ENCODE measurements at regions not wholly inside any gene's neighbourhood (a gene's known extent, or its start where the extent isn't known, plus 50 kb on each side); places are given as distances from the start of the nearest gene placed in this dataset.
"Not testable (repeated sequence)": the region's sequence is repeated elsewhere in the genome, so short reads cannot be mapped to it uniquely, and the experiment has no call there.

DNA sequence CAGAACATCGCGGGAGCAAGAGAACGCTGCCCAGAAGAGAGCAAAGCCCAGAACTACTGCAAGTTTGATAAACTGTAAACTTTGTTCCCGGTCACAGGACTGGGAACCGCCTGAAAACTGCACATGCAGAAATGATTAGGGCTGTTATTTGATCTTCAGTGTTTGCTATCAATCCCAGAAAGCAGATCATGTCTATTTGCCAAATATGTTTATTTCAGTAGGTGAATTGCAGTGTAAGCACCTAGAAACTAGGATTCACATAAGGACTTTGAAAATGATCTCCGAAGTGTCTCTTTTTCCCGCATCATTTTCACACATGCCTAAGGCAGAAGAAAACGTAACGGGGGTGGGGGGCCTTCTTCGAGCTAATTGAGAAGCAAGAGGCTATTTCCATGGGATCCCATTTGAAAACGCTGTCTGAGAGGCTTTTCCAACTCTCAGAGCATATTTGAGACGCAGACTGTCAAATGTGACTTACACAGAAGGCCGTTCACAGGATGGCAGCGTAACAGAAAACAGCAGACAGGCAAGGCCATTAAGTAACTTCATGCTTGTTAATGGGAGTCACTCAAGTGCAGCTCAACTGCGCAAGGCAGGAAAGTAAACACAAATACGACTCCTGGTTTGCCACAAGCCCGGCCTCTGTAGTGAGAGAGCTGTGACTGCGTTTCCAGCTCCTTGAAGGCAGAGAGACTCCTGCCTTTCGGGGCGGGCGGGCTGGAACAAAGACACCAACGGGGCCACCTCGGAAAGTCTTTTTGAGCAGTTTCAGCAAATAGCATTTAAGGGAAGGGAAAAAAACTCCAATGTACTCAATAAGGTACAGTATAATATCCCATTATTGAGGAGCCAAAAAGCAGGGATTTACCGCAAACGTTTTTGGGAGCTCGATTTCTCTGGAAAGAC lies 144.7 kb upstream of the ZNF217 start:
- peak; percentile 74 for DNase-seq

DNA sequence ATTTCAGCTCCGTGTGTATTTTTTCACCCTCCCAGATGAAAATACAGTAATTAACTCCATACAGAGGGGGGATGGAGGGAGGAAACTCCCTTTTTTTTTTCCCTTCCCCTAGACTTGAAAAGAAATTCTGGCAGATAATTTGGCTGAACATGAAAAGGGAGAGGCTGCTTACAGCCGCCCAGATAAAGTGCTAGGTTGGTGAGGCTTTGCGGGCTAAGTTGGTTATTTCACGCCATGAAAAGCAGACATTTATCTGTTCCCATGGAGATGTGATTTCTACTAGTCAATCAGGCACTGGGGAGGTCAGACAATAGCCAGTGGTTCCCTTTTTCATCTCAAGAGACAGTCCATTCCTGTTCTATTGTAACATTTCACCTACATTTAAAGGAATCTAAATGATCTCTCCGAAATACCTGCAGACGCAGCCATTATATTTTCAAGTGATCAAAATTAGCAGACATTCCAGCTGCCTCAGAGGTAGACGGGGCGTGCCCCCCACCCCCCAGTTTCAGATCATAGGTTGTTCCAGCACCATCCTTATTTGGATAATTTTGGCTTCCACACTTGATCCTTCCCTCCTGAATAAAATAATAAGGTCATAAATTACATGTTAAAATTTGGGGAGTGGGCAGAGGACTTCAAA lies 143.9 kb upstream of the ZNF217 start:
- peak; percentile 38 for DNase-seq

DNA sequence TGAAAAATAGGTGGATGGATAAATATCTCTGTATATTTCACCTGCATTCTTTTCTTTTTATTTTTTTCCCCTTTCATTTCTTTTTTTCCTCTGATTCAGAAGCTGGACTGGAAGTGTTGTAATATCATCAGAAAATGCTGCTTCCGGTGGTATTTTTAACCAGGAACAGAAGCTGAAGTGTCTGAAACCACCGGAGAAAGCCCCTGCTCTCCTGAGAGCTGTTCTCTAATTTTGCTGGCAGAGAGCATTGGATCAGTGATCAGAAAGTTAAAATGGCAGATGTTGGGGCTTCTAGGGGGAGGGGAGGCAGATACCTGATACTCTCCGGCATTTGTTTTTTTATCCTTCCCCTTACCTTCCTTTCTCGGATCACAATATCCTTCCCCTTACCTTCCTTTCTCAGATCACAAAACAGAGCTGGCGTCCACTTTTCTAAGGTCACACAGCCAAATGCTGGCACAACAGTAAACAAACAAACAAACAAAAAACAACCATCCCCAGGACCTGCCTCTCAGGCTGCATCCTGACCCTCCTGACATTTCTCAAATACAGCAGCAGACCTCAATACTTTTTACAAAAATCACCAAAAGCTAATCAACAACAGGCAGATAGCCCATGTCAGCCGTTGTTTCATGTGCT lies 143.2 kb upstream of the ZNF217 start:
- DNase-seq, result peak; percentile 29

DNA sequence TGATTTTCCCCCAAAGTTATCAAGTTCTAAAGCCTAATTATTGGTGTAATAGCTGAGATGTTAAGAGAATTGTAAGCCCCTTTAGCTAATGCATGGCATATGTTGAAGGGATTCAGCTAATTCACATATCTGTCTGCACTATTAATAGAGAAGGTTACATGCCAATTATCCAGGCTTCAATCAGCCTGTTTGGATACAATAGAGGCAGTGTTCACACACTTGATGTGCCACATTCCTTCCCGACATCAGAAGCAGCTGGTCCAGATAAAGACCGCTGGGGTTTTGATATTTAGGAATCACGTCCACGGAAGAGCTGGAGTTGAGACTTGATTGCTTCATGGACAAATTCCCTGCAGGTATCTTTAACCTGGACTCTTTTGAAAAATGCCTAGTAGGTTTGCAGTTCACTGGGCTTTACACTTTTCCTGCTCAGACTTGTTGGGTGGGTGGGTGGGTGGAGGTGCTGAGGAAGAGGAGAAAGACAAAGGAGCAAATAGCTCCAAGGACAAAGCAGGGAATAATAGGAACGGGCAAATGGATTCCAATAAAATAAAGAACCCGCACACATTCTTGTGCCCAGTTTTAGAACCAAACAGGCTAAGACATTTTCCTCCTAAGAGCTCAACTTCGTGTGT lies 142.6 kb upstream of the ZNF217 start:
- peak; percentile 55 for DNase-seq

- DNase-seq, result no peak
These were observed 142.0 kb upstream of the ZNF217 start for GRCh38 chr20:53735536-53736050.

DNA sequence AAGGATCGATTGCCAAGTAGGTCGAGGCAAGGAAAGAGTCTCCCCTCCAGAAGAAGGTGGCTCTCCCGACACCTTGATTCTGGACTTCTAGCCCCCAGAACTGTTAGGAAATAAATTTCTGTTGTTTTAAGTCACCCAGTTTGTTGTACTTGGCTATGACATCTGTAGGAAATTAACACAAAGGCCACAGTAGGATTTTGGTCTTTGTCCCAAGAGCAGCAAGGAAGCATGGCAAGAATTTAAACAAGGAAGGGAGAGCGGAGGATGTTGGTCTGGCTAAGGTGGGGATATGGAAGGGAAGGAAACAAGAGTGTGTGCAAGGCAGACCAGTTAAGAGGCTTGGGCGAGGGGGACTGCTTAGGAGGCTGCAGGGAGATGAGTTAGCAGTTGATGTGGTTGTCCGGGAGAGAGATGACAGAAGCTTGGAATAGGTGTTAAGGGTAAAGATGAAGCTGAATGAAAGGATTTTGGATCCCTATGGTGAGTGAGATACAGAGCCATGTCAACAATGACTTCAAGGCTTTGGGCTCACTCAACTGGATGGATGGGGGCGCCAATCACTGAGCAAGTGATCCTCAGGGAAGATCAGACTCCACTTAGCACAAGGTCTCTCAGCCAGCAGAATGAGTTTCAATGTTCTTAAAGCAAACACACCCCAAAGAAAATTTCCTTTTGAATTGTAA lies 140.5 kb upstream of the ZNF217 start:
- no peak for DNase-seq

DNA sequence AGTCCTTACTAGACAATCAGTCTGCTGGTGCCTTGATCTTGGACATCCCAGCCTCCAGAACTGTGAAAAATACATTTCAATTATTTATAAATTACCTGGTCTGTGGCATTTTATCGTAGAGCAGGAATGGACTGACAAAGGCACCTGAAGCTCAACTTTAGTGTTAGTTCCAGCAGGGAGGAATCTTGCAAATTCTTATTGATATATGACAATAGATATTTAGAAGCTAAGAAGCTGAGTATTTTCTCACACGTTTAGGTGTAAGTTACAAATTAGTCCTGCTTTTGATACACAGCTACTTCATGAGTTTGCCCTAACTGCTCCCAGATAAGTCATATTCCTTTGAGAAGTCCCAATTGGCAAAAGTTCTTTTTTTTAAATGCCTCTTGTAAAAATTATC lies 138.0 kb upstream of the ZNF217 start:
- no peak for DNase-seq

- DNase-seq, result no peak
These were observed 134.7 kb upstream of the ZNF217 start for GRCh38 chr20:53728359-53728758.

DNA sequence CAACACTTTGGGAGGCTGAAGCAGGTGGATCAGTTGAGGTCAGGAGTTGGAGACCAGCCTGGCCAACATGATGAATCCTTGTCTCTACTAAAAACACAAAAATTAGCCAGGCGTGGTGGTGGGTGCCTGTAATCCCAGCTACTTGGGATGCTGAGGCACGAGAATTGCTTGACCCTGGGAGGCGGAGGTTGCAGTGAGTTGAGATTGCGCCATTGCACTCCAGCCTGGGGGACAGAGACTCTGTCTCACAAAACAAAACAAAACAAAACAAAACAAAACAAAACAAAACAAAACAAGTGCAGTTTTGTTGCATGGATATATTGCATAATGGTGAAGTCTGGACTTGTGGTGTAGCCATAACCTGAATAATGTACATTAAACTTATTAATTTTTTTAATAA lies 133.6 kb upstream of the ZNF217 start:
- DNase-seq, result not testable (repeated sequence)

- DNase-seq, result no peak
These were observed 131.9 kb upstream of the ZNF217 start for GRCh38 chr20:53725575-53725970.

DNA sequence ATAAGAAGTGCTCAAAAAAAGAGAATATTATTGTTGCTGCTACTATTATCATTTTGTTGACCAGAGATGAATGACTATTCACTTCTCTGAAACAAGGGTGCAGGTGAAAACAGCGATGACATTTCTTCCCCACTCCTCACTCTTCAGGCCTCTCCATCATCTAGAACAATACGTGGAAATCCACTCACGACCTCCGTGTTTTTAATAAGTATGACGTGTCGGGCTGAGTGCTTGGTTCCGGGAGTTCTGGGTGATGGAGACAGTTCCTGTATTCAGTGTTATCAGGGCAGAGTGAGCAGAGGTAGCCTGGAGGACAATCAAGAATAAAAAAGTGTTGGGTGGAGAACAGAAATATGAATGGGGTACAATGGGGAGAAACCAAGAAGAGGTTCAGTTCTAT lies 130.0 kb upstream of the ZNF217 start:
- no peak for DNase-seq

- no peak for DNase-seq
These were observed 129.4 kb upstream of the ZNF217 start for GRCh38 chr20:53723045-53723444.

GRCh38 chr20:53722515-53723036 lies 128.9 kb upstream of the ZNF217 start:
- no peak for DNase-seq

GRCh38 chr20:53721445-53721963 lies 127.9 kb upstream of the ZNF217 start:
- not testable (repeated sequence) for DNase-seq

DNA sequence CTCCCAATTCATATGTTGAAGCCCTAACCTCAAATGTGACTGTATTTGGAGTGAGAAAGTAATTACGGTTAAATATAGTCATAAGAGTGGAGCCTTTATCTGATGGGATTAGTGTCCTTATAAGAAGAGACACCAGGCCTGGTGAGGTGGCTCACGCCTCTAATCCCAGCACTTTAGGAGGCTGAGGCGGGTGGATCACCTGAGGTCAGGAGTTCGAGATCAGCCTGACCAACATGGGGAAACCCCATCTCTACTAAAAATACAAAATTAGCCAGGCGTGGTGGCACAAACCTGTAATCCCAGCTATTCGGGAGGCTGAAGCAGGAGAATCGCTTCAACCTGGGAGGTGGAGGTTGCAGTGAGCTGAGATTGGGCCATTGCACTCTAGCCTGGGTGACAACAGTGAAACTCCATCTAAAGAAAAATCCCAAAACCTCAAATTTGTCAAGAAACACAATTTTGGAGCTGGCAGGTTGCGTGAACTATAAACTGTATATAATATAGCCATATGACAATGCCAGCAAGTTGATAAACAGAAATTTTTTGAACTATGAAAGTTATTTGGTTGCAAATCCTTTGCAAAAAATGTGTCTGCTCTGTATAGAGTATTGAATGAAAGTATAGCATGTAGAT lies 125.6 kb upstream of the ZNF217 start:
- DNase-seq, result not testable (repeated sequence)

DNA sequence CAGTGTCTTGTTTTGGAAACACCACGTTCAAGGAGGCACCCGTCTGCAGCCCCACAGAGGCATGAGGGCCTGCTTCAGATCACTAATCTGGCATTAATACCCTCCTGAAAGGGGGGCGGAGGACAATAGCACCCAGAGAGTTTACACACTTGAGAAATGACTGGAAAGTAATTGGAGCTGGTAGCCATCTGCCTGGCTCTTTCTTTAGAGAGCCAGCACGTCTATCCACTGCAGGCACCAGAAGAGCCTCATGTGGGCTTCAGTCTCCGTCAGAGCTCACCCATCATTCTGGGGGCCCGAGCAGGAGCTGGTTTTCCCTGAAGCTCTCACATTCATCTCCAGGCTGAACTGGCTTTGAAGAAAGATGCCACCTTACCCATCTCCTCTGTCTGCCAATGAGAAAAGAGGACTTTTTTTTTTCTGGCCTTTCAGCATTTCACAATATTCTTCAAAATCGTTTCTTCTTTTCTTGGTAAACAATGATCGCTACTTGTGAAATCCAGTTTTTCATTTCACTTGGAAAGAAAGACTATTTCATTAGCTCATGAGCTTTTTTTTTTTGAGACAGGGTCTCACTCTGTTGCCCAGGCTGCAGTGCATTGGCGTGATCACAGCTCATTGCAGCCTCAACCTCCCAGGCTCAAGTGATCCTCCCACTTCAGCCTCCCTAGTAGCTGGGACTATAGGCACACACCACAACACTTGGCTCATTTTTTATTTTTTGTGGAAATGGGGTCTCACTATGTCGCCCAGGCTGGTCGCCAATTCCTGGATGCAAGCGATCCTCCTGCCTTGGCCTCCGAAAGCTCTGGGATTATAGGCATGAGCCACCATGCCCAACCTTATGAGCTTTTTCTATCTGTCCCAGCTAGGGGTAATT lies 124.7 kb upstream of the ZNF217 start:
- no peak for DNase-seq

DNA sequence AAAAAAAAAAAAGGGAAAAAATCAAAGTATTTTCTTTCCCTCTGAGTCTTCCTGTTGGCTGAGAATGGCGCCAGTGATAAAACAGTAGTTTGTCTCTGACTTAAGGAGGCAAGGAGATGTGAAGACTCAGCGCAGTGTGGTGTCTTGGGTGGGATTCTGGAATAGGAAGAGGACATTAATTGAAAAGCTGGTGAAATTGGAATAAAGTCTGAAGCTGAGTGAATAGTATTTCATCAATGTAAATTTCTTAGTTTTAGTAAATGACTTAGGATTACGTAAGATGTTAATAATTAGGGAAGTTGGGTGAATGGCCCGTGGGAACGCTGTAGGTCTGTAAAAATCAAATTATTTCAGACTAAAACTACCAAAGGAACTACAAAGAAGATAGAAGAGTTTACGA lies 122.8 kb upstream of the ZNF217 start:
- DNase-seq, result no peak

GRCh38 chr20:53714524-53714923 lies 120.9 kb upstream of the ZNF217 start:
- no peak for DNase-seq

DNA sequence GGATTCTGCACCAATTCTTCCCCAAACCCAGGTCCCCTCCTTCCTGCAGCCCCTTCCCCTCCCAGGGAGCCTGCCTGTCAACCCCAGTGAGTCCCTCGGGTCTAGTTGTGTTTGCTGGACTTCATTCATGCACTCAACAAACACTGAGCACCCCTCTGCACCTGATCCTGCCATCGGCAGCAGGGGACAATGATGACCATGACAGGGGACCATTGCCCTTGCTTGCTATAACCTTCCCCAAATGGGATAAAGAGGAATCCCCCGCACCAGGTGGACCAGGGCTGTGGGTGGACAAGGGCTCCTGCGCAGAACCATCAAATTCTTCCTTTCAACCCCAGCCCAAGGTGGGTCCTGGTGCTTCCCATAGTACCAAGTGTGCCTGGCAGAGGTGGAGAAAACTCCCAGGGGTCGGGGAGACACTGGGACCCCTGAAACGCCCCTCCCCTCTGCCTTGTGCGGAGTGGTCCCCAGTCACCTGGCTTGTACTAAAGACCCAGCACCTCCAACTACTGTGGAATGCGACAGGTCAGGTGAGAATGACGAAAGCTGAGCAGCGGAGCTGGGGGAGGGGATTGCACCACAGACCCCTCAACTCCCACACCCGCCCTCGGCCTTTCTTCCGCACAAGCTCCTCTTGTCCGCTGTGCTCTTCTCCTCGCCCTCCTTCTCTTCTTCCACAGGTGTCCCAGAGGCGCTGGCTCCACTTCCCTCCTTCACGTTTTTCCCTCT lies 119.9 kb upstream of the ZNF217 start:
- no peak for DNase-seq
